ENCODE measurements at regions not wholly inside any gene's neighbourhood (a gene's known extent, or its start where the extent isn't known, plus 50 kb on each side); places are given as distances from the start of the nearest gene placed in this dataset.

DNA sequence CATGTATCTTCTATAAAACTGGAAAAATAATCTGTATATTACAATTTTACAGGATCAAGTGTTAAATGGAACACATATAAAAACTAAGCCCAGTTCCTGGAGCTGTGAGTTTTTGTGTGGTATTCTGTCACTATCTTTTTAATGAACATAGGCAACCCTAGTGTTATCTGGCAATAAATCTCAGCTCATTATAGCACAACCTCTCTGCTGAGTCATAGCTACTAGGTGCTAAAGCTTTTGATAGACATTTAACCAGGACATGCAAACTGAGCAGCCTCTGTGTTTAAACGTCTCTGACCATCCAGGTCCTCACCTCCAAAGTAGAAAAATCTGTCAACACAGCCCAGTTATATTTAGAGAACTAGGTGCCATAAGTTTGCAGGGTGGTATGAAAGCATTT is 91.0 kb upstream of the CARD18 start:
- no peak overlapping the region for H3K4me2 ChIP-seq (ENCODE audit: low read depth, low read length, poor library complexity, severe bottlenecking)
- H3K9ac ChIP-seq (ENCODE audit: low read depth, low read length, poor library complexity, severe bottlenecking), result no peak overlapping the region
- no peaks in the 10 kb centered on the region for H3K27me3 ChIP-seq (ENCODE audit: insufficient read depth, low read length, poor library complexity, severe bottlenecking)
- H2AFZ ChIP-seq (ENCODE audit: low read length), result no peak overlapping the region
- H3K4me1 ChIP-seq (ENCODE audit: insufficient read depth, low read length, poor library complexity, severe bottlenecking), result peaks cover 3% of the 10 kb centered on the region
- H4K20me1 ChIP-seq (ENCODE audit: insufficient read depth, low read length, poor library complexity, severe bottlenecking), result no peaks in the 10 kb centered on the region
- TF ChIP-seq EZH2phosphoT487 (IDR thresholded peaks at IDR 0.05; ENCODE audit: borderline replicate concordance), result no peak
- TF ChIP-seq, protein P1, sequence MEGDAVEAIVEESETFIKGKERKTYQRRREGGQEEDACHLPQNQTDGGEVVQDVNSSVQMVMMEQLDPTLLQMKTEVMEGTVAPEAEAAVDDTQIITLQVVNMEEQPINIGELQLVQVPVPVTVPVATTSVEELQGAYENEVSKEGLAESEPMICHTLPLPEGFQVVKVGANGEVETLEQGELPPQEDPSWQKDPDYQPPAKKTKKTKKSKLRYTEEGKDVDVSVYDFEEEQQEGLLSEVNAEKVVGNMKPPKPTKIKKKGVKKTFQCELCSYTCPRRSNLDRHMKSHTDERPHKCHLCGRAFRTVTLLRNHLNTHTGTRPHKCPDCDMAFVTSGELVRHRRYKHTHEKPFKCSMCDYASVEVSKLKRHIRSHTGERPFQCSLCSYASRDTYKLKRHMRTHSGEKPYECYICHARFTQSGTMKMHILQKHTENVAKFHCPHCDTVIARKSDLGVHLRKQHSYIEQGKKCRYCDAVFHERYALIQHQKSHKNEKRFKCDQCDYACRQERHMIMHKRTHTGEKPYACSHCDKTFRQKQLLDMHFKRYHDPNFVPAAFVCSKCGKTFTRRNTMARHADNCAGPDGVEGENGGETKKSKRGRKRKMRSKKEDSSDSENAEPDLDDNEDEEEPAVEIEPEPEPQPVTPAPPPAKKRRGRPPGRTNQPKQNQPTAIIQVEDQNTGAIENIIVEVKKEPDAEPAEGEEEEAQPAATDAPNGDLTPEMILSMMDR (conservative IDR thresholded peaks at IDR 0.05; ENCODE audit: low read length), result no peak
- H3K79me2 ChIP-seq (ENCODE audit: insufficient read depth, low read length), result no peaks in the 10 kb centered on the region
- H3K36me3 ChIP-seq (ENCODE audit: insufficient read depth, low read length), result no peaks in the 10 kb centered on the region
- H3F3A ChIP-seq (ENCODE audit: low read depth), result no peaks in the 10 kb centered on the region
- no peak overlapping the region for H3K4me3 ChIP-seq (ENCODE audit: low read length, poor library complexity, severe bottlenecking)
- no peaks in the 10 kb centered on the region for H3K9me2 ChIP-seq (replicated peaks; ENCODE audit: low read depth, low read length)
- H3K9me3 ChIP-seq (ENCODE audit: insufficient read depth, low read depth, low read length), result no peaks in the 10 kb centered on the region

DNA sequence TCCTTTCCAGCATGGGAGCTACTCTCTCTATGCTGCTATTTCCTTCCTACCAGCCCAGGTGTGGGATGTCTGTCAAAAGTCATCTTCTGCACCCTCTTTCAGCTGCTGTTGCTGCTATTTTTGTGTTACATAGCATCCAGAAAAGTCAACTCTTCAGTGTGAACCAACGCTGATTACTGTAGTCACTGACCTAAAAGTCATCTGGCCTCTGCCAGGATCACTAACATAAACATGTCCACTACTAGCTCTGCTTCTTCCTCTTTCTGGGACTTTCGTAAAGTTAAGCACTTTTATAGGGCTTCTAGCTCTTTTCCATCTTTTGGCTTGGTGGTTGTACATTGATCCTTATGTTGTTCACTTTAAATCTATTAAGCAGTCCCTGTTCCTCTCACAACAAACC is 90.2 kb upstream of the CARD18 start:
- Histone ChIP-seq H3K4me2 (ENCODE audit: low read depth, low read length, poor library complexity, severe bottlenecking) (no peak overlapping the region), H3K79me2 (ENCODE audit: insufficient read depth, low read length) (no peaks in the 10 kb centered on the region), H3K27me3 (ENCODE audit: insufficient read depth, low read length, poor library complexity, severe bottlenecking) (no peaks in the 10 kb centered on the region), H3F3A (ENCODE audit: low read depth) (no peaks in the 10 kb centered on the region), H3K9ac (ENCODE audit: low read depth, low read length, poor library complexity, severe bottlenecking) (no peak overlapping the region), H3K4me1 (ENCODE audit: insufficient read depth, low read length, poor library complexity, severe bottlenecking) (peaks cover 3% of the 10 kb centered on the region), H3K36me3 (ENCODE audit: insufficient read depth, low read length) (no peaks in the 10 kb centered on the region), H3K9me2 (replicated peaks; ENCODE audit: low read depth, low read length) (no peaks in the 10 kb centered on the region), H3K9me3 (ENCODE audit: insufficient read depth, low read depth, low read length) (no peaks in the 10 kb centered on the region), H3K4me3 (ENCODE audit: low read length, poor library complexity, severe bottlenecking) (no peak overlapping the region), H4K20me1 (ENCODE audit: insufficient read depth, low read length, poor library complexity, severe bottlenecking) (no peaks in the 10 kb centered on the region), H2AFZ (ENCODE audit: low read length) (no peak overlapping the region)
- TF ChIP-seq, protein P1 (conservative IDR thresholded peaks at IDR 0.05; ENCODE audit: low read length), result no peak
- TF ChIP-seq EZH2phosphoT487 (IDR thresholded peaks at IDR 0.05; ENCODE audit: borderline replicate concordance), result no peak

DNA sequence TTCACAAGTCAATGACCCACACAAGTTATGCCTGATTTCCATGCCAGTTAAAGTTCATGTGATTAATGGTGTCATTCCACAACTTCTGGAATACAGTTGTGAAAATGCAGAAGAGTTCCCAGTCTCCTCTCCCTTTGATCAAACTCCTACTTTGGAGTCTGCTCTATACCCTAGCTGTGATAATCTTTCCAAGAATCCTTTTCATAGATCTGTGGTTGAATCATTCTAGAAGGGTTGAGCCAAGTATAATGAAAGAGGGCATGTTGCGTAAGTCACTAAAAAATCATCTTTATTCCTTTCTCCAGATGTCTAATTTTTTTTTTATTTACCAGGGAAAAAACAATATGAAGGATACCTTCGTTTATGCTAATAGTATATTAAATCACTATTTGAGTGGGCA is 89.7 kb upstream of the CARD18 start:
- H3K4me1 ChIP-seq (ENCODE audit: insufficient read depth, low read length, poor library complexity, severe bottlenecking), result peaks cover 3% of the 10 kb centered on the region
- H3K36me3 ChIP-seq (ENCODE audit: insufficient read depth, low read length), result no peaks in the 10 kb centered on the region
- H3K79me2 ChIP-seq (ENCODE audit: insufficient read depth, low read length), result no peaks in the 10 kb centered on the region
- H3F3A ChIP-seq (ENCODE audit: low read depth), result no peaks in the 10 kb centered on the region
- no peaks in the 10 kb centered on the region for H3K9me2 ChIP-seq (replicated peaks; ENCODE audit: low read depth, low read length)
- H3K4me3 ChIP-seq (ENCODE audit: low read length, poor library complexity, severe bottlenecking), result no peak overlapping the region
- H3K9me3 ChIP-seq (ENCODE audit: insufficient read depth, low read depth, low read length), result no peaks in the 10 kb centered on the region
- no peak overlapping the region for H3K9ac ChIP-seq (ENCODE audit: low read depth, low read length, poor library complexity, severe bottlenecking)
- peaks cover 1% of the 10 kb centered on the region for H3K27me3 ChIP-seq (ENCODE audit: insufficient read depth, low read length, poor library complexity, severe bottlenecking)
- no peak overlapping the region for H2AFZ ChIP-seq (ENCODE audit: low read length)
- H3K4me2 ChIP-seq (ENCODE audit: low read depth, low read length, poor library complexity, severe bottlenecking), result no peak overlapping the region
- TF ChIP-seq, protein P1 (conservative IDR thresholded peaks at IDR 0.05; ENCODE audit: low read length), result no peak
- TF ChIP-seq EZH2phosphoT487 (IDR thresholded peaks at IDR 0.05; ENCODE audit: borderline replicate concordance), result no peak
- H4K20me1 ChIP-seq (ENCODE audit: insufficient read depth, low read length, poor library complexity, severe bottlenecking), result no peaks in the 10 kb centered on the region
